HEK293 (cell line): ENCODE measurements at regions not wholly inside any gene's neighbourhood (a gene's known extent, or its start where the extent isn't known, plus 50 kb on each side); places are given as distances from the start of the nearest gene placed in this dataset.

Experiments
- CTCF ChIA-PET: fragments of 350-600 bp; formaldehyde crosslinking; extraction: SDS; loops from one replicate; lab custom pipeline; 2021; ENCODE audit warnings: antibody characterized with exemption; lab: Yijun Ruan, JAX
- POLR2A ChIA-PET: fragments of 300-600 bp; formaldehyde crosslinking; extraction: SDS; loops from one replicate; lab custom pipeline; 2020; ENCODE audit warnings: antibody characterized with exemption, inconsistent platforms; lab: Yijun Ruan, JAX
- H3K27ac ChIP-seq: fragments of 200-500 bp; sonication (Bioruptor generic); 2 replicates; pipeline ENCODE4 v1.5.1; 2014; ENCODE audit warnings: low read depth, low read length, control low read depth, inconsistent platforms; ENCODE audit errors: extremely low read depth
- H3K36me3 ChIP-seq, 2 experiments: fragments of 200-500 bp in 1 of 2; sonication (Bioruptor generic) in 1 of 2; 1 replicate in 1 of 2; 2 replicates in 1 of 2; pipeline ENCODE4 v1.5.1; 2014 to 2017; ENCODE audit warnings: inconsistent platforms in 2 of 2, low read length in 2 of 2; ENCODE audit not compliant: control insufficient read depth in 2 of 2, insufficient read depth in 1 of 2
- H3K4me1 ChIP-seq: fragments of 200-500 bp; sonication (Bioruptor generic); 2 replicates; pipeline ENCODE4 v1.5.1; 2014; ENCODE audit warnings: mild to moderate bottlenecking, low read length, inconsistent platforms; ENCODE audit not compliant: control insufficient read depth, insufficient read depth
- H3K4me3 ChIP-seq: 2 replicates; pipeline ENCODE4 v1.5.1; 2011; ENCODE audit warnings: low read depth, mild to moderate bottlenecking, control low read depth, low read length, moderate library complexity
- H3K9me3 ChIP-seq: fragments of 200-500 bp; sonication (Bioruptor generic); 2 replicates; pipeline ENCODE4 v1.5.1; 2014; ENCODE audit warnings: low read depth, low read length, inconsistent platforms; ENCODE audit not compliant: control insufficient read depth, insufficient read depth
- GLIS2 ChIP-seq: fragments of 450-650 bp; formaldehyde crosslinking; IDR thresholded peaks from 2 replicates; pipeline ENCODE4 v1.5.1; 2016; ENCODE audit warnings: missing biosample characterization, missing genetic modification characterization
- KLF9 ChIP-seq: fragments of 450-650 bp; formaldehyde crosslinking; IDR thresholded peaks from 2 replicates; pipeline ENCODE4 v1.5.1; 2016; ENCODE audit warnings: missing biosample characterization, missing genetic modification characterization, low read depth
- SP2 ChIP-seq: fragments of 450-650 bp; formaldehyde crosslinking; IDR thresholded peaks from 2 replicates; pipeline ENCODE4 v1.5.1; 2016; ENCODE audit warnings: missing biosample characterization, missing genetic modification characterization
- SP7 ChIP-seq: fragments of 450-650 bp; formaldehyde crosslinking; IDR thresholded peaks from 2 replicates; pipeline ENCODE4 v1.5.1; 2016; ENCODE audit warnings: missing biosample characterization, missing genetic modification characterization
- WT1 ChIP-seq: fragments of 450-650 bp; formaldehyde crosslinking; IDR thresholded peaks from 2 replicates; pipeline ENCODE4 v1.5.1; 2016; ENCODE audit warnings: missing biosample characterization, missing genetic modification characterization
- ZBTB21 ChIP-seq: fragments of 450-650 bp; formaldehyde crosslinking; IDR thresholded peaks from 2 replicates; pipeline ENCODE4 v1.5.1; 2017; ENCODE audit warnings: missing biosample characterization, missing genetic modification characterization
- ZFP3 ChIP-seq: fragments of 450-650 bp; formaldehyde crosslinking; IDR thresholded peaks from 2 replicates; pipeline ENCODE4 v1.5.1; 2016; ENCODE audit warnings: low read depth, missing biosample characterization, missing genetic modification characterization
- ZFP37 ChIP-seq: fragments of 450-650 bp; formaldehyde crosslinking; IDR thresholded peaks from 2 replicates; pipeline ENCODE4 v1.5.1; 2016; ENCODE audit warnings: missing biosample characterization, missing genetic modification characterization
- ZFP69B ChIP-seq: fragments of 450-650 bp; formaldehyde crosslinking; IDR thresholded peaks from 2 replicates; pipeline ENCODE4 v1.5.1; 2016; ENCODE audit warnings: missing biosample characterization, missing genetic modification characterization
- ZNF19 ChIP-seq: fragments of 450-650 bp; formaldehyde crosslinking; IDR thresholded peaks from 2 replicates; pipeline ENCODE4; 2016; ENCODE audit warnings: missing biosample characterization, missing genetic modification characterization, low read depth
- ZNF211 ChIP-seq: fragments of 450-650 bp; formaldehyde crosslinking; IDR thresholded peaks from 2 replicates; pipeline ENCODE4 v1.5.1; 2016; ENCODE audit warnings: low read depth, missing biosample characterization, missing genetic modification characterization
- ZNF280C ChIP-seq: fragments of 450-650 bp; formaldehyde crosslinking; IDR thresholded peaks from 2 replicates; pipeline ENCODE4 v1.5.1; 2016; ENCODE audit warnings: missing biosample characterization, missing genetic modification characterization
- ZNF580 ChIP-seq: fragments of 450-650 bp; formaldehyde crosslinking; IDR thresholded peaks from 2 replicates; pipeline ENCODE4 v1.5.1; 2016; ENCODE audit warnings: missing biosample characterization, missing genetic modification characterization
- ZNF585B ChIP-seq: fragments of 450-650 bp; formaldehyde crosslinking; IDR thresholded peaks from 2 replicates; pipeline ENCODE4 v1.5.1; 2016; ENCODE audit warnings: missing biosample characterization, missing genetic modification characterization
- ZNF623 ChIP-seq: fragments of 450-650 bp; formaldehyde crosslinking; IDR thresholded peaks from 2 replicates; pipeline ENCODE4 v1.5.1; 2016; ENCODE audit warnings: missing biosample characterization, missing genetic modification characterization
- ZNF626 ChIP-seq: fragments of 450-650 bp; sonication (Bioruptor Pico); formaldehyde crosslinking; IDR thresholded peaks from 2 replicates; pipeline ENCODE4 v1.5.1; 2018; ENCODE audit warnings: missing biosample characterization, missing genetic modification characterization, inconsistent platforms
- ZNF629 ChIP-seq: fragments of 450-650 bp; formaldehyde crosslinking; IDR thresholded peaks from 2 replicates; pipeline ENCODE4 v1.5.1; 2017; ENCODE audit warnings: missing biosample characterization, missing genetic modification characterization
- ZNF692 ChIP-seq: fragments of 450-650 bp; formaldehyde crosslinking; IDR thresholded peaks from 2 replicates; pipeline ENCODE4 v1.5.1; 2016; ENCODE audit warnings: missing biosample characterization, missing genetic modification characterization
- ZNF747 ChIP-seq: fragments of 450-650 bp; formaldehyde crosslinking; IDR thresholded peaks from 2 replicates; pipeline ENCODE4 v1.5.1; 2016; ENCODE audit warnings: missing biosample characterization, missing genetic modification characterization
- ZNF830 ChIP-seq: fragments of 450-650 bp; IDR thresholded peaks from 2 replicates; pipeline ENCODE4 v1.5.0; 2018; ENCODE audit warnings: missing biosample characterization, missing genetic modification characterization, low read depth, mild to moderate bottlenecking, moderate library complexity
- TF ChIP-seq, protein P1 (sequence below): fragments of 450-650 bp; formaldehyde crosslinking; IDR thresholded peaks from 2 replicates; pipeline ENCODE4 v1.5.1; 2016; ENCODE audit warnings: missing biosample characterization, missing genetic modification characterization
- TF ChIP-seq, protein P2 (sequence below): fragments of 450-650 bp; formaldehyde crosslinking; IDR thresholded peaks from 2 replicates; pipeline ENCODE4 v1.5.1; 2017; ENCODE audit warnings: missing biosample characterization, missing genetic modification characterization
- TF ChIP-seq, protein P3 (sequence below): fragments of 450-650 bp; formaldehyde crosslinking; IDR thresholded peaks from 2 replicates; pipeline ENCODE4 v1.5.1; 2016; ENCODE audit warnings: missing biosample characterization, missing genetic modification characterization

DNA sequence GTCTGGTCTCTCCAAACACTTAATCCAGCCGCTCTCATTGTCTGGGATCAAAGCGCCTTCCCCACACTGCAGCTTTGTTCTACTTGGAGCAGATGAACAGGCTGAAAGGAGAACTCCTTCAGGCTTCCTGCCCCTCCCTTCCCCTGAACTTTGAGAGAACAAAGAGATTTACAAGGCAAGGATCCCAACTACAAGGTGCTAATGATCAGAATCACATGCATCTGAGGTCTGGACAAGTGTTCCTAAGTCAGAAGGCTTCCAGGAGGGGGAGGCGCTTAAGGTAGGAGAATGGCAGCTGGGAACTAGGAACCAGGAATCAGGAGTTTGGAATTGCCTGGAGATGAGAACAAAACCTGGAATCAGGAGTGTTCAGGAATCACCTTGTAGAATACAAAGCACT, 606.3 kb upstream of the CDH11 start:
- no peaks in the 10 kb centered on the region for H3K4me1 ChIP-seq
- no peak overlapping the region for H3K27ac ChIP-seq
- ChIA-PET CTCF (no interaction called here), POLR2A (no interaction called here)
- no peak for TF ChIP-seq ZNF692 (tag by site-specific recombination)
- TF ChIP-seq ZNF585B (tag by site-specific recombination): no peak
- no peak for TF ChIP-seq SP7 (tag by site-specific recombination)
- no peak for TF ChIP-seq ZFP37 (tag by site-specific recombination)
- TF ChIP-seq ZNF19: no peak
- H3K9me3 ChIP-seq: no peaks in the 10 kb centered on the region
- H3K4me3 ChIP-seq: no peak overlapping the region
- H3K36me3 ChIP-seq: no peaks in the 10 kb centered on the region

GRCh38 chr16:65727534-65728137, 605.8 kb upstream of the CDH11 start:
- TF ChIP-seq, protein P1, sequence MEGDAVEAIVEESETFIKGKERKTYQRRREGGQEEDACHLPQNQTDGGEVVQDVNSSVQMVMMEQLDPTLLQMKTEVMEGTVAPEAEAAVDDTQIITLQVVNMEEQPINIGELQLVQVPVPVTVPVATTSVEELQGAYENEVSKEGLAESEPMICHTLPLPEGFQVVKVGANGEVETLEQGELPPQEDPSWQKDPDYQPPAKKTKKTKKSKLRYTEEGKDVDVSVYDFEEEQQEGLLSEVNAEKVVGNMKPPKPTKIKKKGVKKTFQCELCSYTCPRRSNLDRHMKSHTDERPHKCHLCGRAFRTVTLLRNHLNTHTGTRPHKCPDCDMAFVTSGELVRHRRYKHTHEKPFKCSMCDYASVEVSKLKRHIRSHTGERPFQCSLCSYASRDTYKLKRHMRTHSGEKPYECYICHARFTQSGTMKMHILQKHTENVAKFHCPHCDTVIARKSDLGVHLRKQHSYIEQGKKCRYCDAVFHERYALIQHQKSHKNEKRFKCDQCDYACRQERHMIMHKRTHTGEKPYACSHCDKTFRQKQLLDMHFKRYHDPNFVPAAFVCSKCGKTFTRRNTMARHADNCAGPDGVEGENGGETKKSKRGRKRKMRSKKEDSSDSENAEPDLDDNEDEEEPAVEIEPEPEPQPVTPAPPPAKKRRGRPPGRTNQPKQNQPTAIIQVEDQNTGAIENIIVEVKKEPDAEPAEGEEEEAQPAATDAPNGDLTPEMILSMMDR (tag by site-specific recombination): no peak
- TF ChIP-seq ZNF830 (tag by site-specific recombination) (no peak), ZNF626 (tag by site-specific recombination) (no peak), WT1 (tag by site-specific recombination) (no peak)
- TF ChIP-seq, protein P2, sequence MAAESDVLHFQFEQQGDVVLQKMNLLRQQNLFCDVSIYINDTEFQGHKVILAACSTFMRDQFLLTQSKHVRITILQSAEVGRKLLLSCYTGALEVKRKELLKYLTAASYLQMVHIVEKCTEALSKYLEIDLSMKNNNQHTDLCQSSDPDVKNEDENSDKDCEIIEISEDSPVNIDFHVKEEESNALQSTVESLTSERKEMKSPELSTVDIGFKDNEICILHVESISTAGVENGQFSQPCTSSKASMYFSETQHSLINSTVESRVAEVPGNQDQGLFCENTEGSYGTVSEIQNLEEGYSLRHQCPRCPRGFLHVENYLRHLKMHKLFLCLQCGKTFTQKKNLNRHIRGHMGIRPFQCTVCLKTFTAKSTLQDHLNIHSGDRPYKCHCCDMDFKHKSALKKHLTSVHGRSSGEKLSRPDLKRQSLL: no peak
- TF ChIP-seq, all 188 proteins: peak for 0

DNA sequence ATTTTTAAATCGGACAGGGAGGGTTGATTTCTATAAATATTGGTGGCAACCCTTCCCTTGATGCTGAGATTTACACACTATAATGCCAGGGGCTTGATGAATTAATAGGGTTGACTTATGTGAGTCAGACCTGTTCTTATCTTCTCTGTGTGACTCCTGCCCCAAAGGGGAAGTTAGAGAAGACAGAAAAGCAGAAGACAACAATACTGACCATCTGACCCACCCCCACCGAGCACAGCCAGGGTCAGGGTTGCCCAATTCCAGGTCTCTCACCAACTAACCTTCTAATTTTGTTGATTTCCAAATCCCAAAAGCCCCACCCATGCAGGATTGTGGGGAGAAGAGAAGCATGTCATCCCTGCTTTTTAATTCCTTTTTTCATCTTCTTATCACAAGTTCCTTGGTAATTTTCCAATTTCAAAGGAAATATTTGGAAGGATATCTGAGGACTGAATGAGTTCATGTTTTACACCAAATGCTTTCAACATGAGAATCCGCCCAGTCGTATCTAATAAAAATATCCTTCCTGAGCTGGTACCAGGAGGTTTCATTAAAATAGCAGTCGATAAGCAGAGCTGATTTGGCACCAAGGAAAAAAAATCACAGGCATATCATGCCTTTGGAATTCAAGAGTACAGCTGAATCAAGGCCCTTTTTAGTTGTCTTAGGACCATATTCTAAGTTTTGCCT, 603.4 kb upstream of the CDH11 start:
- Histone ChIP-seq H3K4me1 (no peaks in the 10 kb centered on the region), H3K9me3 (no peaks in the 10 kb centered on the region), H3K27ac (no peak overlapping the region), H3K4me3 (no peak overlapping the region), H3K36me3 (no peaks in the 10 kb centered on the region)
- POLR2A ChIA-PET: interaction anchor here (0.6 kb wide), 1 partner anchor 641 kb away, joined by 3 read pairs; no protein-coding TSS in a partner anchor
- CTCF ChIA-PET: no interaction called here
- TF ChIP-seq ZNF623 (tag by site-specific recombination): no peak
- TF ChIP-seq ZNF580: no peak
- no peak for TF ChIP-seq ZFP3
- TF ChIP-seq ZNF280C (tag by site-specific recombination): no peak
- TF ChIP-seq ZNF211 (tag by site-specific recombination): no peak
- no peak for TF ChIP-seq GLIS2 (tag by site-specific recombination)
- TF ChIP-seq ZBTB21 (tag by site-specific recombination): no peak
- TF ChIP-seq ZNF747 (tag by site-specific recombination): no peak
- TF ChIP-seq, protein P3, sequence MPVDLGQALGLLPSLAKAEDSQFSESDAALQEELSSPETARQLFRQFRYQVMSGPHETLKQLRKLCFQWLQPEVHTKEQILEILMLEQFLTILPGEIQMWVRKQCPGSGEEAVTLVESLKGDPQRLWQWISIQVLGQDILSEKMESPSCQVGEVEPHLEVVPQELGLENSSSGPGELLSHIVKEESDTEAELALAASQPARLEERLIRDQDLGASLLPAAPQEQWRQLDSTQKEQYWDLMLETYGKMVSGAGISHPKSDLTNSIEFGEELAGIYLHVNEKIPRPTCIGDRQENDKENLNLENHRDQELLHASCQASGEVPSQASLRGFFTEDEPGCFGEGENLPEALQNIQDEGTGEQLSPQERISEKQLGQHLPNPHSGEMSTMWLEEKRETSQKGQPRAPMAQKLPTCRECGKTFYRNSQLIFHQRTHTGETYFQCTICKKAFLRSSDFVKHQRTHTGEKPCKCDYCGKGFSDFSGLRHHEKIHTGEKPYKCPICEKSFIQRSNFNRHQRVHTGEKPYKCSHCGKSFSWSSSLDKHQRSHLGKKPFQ (tag by site-specific recombination): no peak
- no peak for TF ChIP-seq KLF9 (tag by site-specific recombination)
- no peak for TF ChIP-seq ZNF629
- TF ChIP-seq SP2 (tag by site-specific recombination): no peak
- TF ChIP-seq ZFP69B (tag by site-specific recombination): no peak

More at GRCh38 chr16:65727534-65728137, 605.8 kb upstream of the CDH11 start:
- Histone ChIP-seq H3K4me1 (no peaks in the 10 kb centered on the region), H3K27ac (no peak overlapping the region), H3K36me3 (no peaks in the 10 kb centered on the region), H3K9me3 (no peaks in the 10 kb centered on the region), H3K4me3 (no peak overlapping the region)
- ChIA-PET CTCF (no interaction called here), POLR2A (no interaction called here)
